ENCODE measurements at regions not wholly inside any gene's neighbourhood (a gene's known extent, or its start where the extent isn't known, plus 50 kb on each side); places are given as distances from the start of the nearest gene placed in this dataset.
"Not testable (repeated sequence)": the region's sequence is repeated elsewhere in the genome, so short reads cannot be mapped to it uniquely, and the experiment has no call there.

DNA sequence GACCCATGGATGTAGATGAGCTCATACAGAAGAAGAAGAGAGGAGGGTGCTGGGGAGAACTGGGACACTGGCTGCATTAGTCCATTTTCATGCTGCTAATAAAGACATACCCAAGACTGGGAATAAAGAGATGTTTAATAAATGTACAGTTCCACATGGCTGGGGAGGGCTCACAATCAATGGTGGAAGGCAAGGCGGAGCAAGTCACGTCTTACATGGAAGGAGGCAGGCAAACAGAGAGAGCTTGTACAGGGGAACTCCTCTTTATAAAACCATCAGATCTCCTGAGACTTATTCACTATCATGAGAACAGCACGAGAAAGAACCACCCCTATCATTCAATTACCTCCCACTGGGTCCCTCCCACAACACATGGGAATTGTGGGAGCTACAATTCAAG, 625.5 kb downstream of the MATN1 start:
- peaks cover 0 to 13% of the 10 kb centered on the region in 2 donors for H3K4me1 ChIP-seq (ENCODE audit: control insufficient read depth in 1 of 2, insufficient read depth in 2 of 2, low read length in 2 of 2)
- H3K27ac ChIP-seq (ENCODE audit: low read length); H3K4me3 ChIP-seq (ENCODE audit: low read depth in 1 of 2, low read length in 2 of 2); H3K9me3 ChIP-seq (ENCODE audit: control insufficient read depth in 1 of 2, low read length in 2 of 2); H3K36me3 ChIP-seq (ENCODE audit: control insufficient read depth in 1 of 2, insufficient read depth in 2 of 2, low read length in 2 of 2); H3K27me3 ChIP-seq (ENCODE audit: low read depth, low read length): not testable (repeated sequence)

DNA sequence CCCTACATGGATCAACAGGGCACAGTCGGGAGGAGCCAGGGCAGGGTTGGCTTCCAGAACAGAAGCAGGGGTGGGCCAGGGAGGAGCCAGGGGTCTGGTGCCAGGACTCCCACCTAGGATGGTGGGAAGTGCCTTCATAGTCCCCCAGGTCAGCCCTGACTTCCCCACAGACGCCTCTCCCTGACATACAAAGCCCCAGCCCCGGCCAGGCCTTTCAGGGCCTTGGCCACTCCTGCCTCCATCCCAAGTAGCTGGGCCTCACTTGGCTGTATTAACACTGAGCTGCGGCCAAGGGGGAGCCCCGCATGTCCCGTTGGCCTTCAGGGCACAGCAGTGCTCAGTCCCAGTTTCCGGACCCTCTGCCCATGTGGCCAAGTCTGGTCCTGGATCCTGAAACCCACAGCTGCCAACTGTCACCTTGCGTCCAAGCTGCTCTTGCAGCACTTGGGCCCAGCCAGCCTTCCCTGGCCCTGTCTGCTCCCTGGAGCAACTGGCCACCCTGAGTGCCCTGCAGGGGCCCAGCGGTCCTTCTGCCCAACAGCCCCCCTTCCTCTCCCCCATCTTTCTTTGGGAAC, 627.8 kb downstream of the MATN1 start:
- no peaks in the 10 kb centered on the region for H3K27me3 ChIP-seq (ENCODE audit: low read depth, low read length)
- H3K9me3 ChIP-seq (ENCODE audit: control insufficient read depth in 1 of 2, low read length in 2 of 2), result peaks cover 5 to 23% of the 10 kb centered on the region in 2 donors
- H3K36me3 ChIP-seq (ENCODE audit: control insufficient read depth in 1 of 2, insufficient read depth in 2 of 2, low read length in 2 of 2), result no peaks in the 10 kb centered on the region
- peaks cover 0 to 11% of the 10 kb centered on the region in 2 donors for H3K4me1 ChIP-seq (ENCODE audit: control insufficient read depth in 1 of 2, insufficient read depth in 2 of 2, low read length in 2 of 2)
- no peak overlapping the region for H3K4me3 ChIP-seq (ENCODE audit: low read depth in 1 of 2, low read length in 2 of 2)
- H3K27ac ChIP-seq (ENCODE audit: low read length), result no peak overlapping the region

DNA sequence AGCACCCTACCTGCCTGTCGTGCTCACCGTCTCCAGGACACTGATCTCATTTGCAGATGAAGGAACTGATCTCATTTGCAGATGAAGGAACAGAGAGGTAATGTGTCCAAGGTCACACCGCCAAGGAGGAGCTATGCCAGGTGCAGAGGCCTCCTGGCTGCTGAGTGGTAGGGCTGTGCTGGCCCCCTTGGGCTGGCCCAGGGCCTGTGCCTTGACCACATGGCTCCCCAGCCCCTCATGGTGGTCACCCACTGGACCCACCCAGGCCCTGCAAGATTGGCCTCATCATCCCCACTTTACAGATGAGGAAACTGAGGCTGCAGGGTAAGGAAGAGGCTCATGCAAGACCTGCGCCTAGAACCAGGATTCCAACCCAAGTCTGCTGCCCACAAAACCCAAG, 628.3 kb downstream of the MATN1 start:
- Histone ChIP-seq H3K4me3 (ENCODE audit: low read depth in 1 of 2, low read length in 2 of 2) (no peak overlapping the region), H3K27ac (ENCODE audit: low read length) (no peak overlapping the region), H3K9me3 (ENCODE audit: control insufficient read depth in 1 of 2, low read length in 2 of 2) (peaks cover 5 to 23% of the 10 kb centered on the region in 2 donors), H3K36me3 (ENCODE audit: control insufficient read depth in 1 of 2, insufficient read depth in 2 of 2, low read length in 2 of 2) (no peaks in the 10 kb centered on the region), H3K4me1 (ENCODE audit: control insufficient read depth in 1 of 2, insufficient read depth in 2 of 2, low read length in 2 of 2) (peaks cover 0 to 7% of the 10 kb centered on the region in 2 donors), H3K27me3 (ENCODE audit: low read depth, low read length) (no peaks in the 10 kb centered on the region)

DNA sequence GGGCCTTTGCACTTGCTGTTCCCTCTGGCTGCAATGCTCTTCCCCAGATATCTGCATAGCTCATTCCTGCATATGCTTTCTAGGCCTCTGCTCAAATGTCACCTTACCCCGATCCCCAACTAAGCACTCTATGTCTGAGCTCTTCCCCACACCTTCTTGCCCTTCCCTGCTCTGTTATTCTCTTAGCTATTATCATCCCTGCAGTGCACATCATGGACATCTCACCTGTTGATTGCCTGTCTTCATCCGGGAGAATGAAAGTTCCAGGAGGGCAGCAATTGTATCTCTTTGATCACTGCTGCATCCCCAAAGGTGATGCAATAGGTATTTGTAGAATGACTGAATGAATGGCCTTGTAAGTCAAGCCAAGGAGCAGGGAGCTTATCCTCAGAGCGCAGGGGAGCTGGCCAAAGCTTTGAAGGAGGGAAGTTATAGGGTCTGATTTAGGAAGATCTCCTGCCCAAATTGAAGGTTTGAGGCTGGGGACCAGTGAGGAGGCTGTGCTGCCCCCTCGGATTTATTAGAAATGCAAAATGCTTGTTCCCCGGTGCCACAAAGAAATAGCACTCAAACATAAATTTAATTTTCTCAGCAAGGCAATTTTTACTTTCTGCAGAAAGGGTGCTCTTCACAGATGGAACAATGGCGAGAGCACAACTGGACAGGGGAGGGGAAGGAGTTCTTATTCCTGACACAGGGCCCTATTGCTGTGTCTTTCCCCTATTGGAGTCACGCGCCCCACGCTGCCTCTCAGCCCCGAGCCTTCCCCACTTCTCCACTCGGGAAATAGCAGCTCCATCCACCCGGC, 631.1 kb downstream of the MATN1 start:
- Histone ChIP-seq H3K36me3 (ENCODE audit: control insufficient read depth in 1 of 2, insufficient read depth in 2 of 2, low read length in 2 of 2) (no peaks in the 10 kb centered on the region), H3K27ac (ENCODE audit: low read length) (no peak overlapping the region), H3K27me3 (ENCODE audit: low read depth, low read length) (peaks cover 6% of the 10 kb centered on the region), H3K4me3 (ENCODE audit: low read depth in 1 of 2, low read length in 2 of 2) (peak overlapping the region in 1 of 2 donors; percentile 22), H3K4me1 (ENCODE audit: control insufficient read depth in 1 of 2, insufficient read depth in 2 of 2, low read length in 2 of 2) (no peaks in the 10 kb centered on the region), H3K9me3 (ENCODE audit: control insufficient read depth in 1 of 2, low read length in 2 of 2) (peaks cover 5 to 23% of the 10 kb centered on the region in 2 donors)

DNA sequence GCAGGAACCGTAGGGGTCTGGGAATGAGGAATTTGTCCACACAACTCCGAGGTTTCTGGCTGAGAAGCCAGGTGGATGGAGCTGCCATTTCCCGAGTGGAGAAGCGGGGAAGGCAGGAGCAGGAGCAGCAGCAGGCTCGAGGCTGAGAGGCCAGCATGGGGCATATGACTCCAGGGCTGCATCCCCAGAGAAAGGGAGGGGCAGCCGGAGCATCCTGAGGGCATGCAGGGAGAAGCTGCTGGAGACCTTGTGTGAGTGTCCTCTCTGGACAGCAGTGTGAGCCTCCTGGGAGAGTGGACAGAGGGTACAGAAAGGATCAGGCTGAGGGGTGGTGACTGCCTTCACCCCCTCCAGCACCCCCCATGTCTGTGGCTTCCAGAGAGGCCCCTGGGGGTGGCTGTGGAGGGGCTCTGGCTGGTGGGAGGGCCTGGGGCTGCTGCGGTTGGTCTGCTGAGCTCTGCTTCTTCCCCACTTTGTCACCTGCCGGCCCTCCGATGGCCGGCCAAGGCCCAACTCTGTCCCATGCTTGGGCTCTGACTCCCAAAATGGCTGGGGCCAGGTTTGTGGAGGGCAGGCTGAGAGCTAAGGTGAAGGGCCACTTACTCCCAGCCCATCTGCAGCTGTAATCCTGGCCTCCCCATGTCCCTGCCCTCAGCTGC, 633.1 kb downstream of the MATN1 start:
- Histone ChIP-seq H3K9me3 (ENCODE audit: control insufficient read depth in 1 of 2, low read length in 2 of 2) (peaks cover 5 to 23% of the 10 kb centered on the region in 2 donors), H3K4me1 (ENCODE audit: control insufficient read depth in 1 of 2, insufficient read depth in 2 of 2, low read length in 2 of 2) (peaks cover 0 to 9% of the 10 kb centered on the region in 2 donors), H3K4me3 (ENCODE audit: low read depth in 1 of 2, low read length in 2 of 2) (no peak overlapping the region), H3K27ac (ENCODE audit: low read length) (no peak overlapping the region), H3K27me3 (ENCODE audit: low read depth, low read length) (peaks cover 6% of the 10 kb centered on the region), H3K36me3 (ENCODE audit: control insufficient read depth in 1 of 2, insufficient read depth in 2 of 2, low read length in 2 of 2) (no peaks in the 10 kb centered on the region)

DNA sequence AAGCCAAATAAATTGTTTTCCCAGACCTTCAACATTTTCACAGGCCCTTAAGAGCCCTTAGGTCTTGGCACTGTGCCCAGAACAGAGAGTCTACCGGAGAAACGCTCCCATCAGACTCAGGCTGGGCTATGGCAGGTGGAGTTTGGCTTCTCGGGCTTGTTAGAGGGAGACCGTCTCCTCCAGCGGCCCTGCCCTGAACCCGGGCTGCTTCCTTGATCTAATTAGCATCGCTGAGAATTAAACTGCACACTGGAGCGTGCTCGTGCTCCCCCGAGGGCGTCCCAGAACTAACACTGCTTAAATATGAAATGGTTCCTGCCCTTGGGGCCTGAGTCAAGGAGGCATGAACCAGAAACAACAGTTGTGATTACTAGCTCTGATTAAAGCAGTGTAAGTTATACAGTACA, 634.4 kb downstream of the MATN1 start:
- Histone ChIP-seq H3K27me3 (ENCODE audit: low read depth, low read length) (peaks cover 6% of the 10 kb centered on the region), H3K36me3 (ENCODE audit: control insufficient read depth in 1 of 2, insufficient read depth in 2 of 2, low read length in 2 of 2) (no peaks in the 10 kb centered on the region), H3K27ac (ENCODE audit: low read length) (no peak overlapping the region), H3K9me3 (ENCODE audit: control insufficient read depth in 1 of 2, low read length in 2 of 2) (peaks cover 5 to 23% of the 10 kb centered on the region in 2 donors), H3K4me3 (ENCODE audit: low read depth in 1 of 2, low read length in 2 of 2) (no peak overlapping the region), H3K4me1 (ENCODE audit: control insufficient read depth in 1 of 2, insufficient read depth in 2 of 2, low read length in 2 of 2) (peaks cover 11 to 22% of the 10 kb centered on the region in 2 donors)

DNA sequence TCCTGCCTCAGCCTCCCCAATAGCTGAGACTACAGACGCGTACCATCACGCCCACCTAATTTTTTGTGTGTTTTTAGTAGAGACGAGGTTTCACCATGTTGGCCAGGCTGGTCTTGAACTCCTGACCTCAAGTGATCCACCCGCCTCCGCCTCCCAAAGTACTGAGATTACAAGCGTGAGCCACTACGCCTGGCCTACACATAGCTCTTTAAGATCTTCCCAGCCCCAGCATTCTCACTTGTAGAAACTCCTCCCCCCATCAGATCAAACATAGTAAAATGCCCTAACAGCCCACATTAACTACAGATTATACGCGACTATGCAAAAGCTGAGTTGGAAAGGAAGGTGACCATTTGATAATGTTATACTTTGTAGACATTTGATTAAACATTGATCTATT, 634.8 kb downstream of the MATN1 start:
- no peak overlapping the region for H3K27ac ChIP-seq (ENCODE audit: low read length)

DNA sequence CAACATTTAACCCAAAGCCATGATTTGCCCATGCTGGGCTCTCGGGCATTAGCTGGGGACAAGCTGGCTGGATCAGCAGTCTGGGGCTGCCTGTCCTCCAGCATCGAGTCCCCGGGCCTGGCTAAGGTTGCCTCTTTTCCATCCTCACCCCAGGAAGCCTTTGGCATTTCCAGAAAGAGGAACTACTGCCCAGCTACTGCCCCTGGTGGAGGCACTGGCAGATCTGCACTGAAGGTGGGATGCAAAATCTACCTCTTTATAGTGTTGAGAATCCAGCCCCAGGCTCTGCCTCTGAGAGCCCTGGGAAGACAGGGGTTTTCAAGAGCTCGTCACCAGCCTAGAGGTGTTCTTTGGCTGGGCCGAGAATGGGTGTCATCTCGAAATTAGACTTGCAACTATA, 635.9 kb downstream of the MATN1 start:
- H3K27me3 ChIP-seq (ENCODE audit: low read depth, low read length), result peaks cover 6% of the 10 kb centered on the region
- H3K4me3 ChIP-seq (ENCODE audit: low read depth in 1 of 2, low read length in 2 of 2), result no peak overlapping the region
- H3K9me3 ChIP-seq (ENCODE audit: control insufficient read depth in 1 of 2, low read length in 2 of 2), result peaks cover 5 to 13% of the 10 kb centered on the region in 2 donors
- peaks cover 19 to 34% of the 10 kb centered on the region in 2 donors for H3K4me1 ChIP-seq (ENCODE audit: control insufficient read depth in 1 of 2, insufficient read depth in 2 of 2, low read length in 2 of 2)
- H3K36me3 ChIP-seq (ENCODE audit: control insufficient read depth in 1 of 2, insufficient read depth in 2 of 2, low read length in 2 of 2), result no peaks in the 10 kb centered on the region
- H3K27ac ChIP-seq (ENCODE audit: low read length), result no peak overlapping the region

More for the DNA sequence above, 634.8 kb downstream of the MATN1 start:
- no peak overlapping the region for H3K4me3 ChIP-seq (ENCODE audit: low read depth in 1 of 2, low read length in 2 of 2)
- peaks cover 6% of the 10 kb centered on the region for H3K27me3 ChIP-seq (ENCODE audit: low read depth, low read length)
- H3K4me1 ChIP-seq (ENCODE audit: control insufficient read depth in 1 of 2, insufficient read depth in 2 of 2, low read length in 2 of 2), result peaks cover 15 to 26% of the 10 kb centered on the region in 2 donors
- no peaks in the 10 kb centered on the region for H3K36me3 ChIP-seq (ENCODE audit: control insufficient read depth in 1 of 2, insufficient read depth in 2 of 2, low read length in 2 of 2)
- peaks cover 5 to 23% of the 10 kb centered on the region in 2 donors for H3K9me3 ChIP-seq (ENCODE audit: control insufficient read depth in 1 of 2, low read length in 2 of 2)

DNA sequence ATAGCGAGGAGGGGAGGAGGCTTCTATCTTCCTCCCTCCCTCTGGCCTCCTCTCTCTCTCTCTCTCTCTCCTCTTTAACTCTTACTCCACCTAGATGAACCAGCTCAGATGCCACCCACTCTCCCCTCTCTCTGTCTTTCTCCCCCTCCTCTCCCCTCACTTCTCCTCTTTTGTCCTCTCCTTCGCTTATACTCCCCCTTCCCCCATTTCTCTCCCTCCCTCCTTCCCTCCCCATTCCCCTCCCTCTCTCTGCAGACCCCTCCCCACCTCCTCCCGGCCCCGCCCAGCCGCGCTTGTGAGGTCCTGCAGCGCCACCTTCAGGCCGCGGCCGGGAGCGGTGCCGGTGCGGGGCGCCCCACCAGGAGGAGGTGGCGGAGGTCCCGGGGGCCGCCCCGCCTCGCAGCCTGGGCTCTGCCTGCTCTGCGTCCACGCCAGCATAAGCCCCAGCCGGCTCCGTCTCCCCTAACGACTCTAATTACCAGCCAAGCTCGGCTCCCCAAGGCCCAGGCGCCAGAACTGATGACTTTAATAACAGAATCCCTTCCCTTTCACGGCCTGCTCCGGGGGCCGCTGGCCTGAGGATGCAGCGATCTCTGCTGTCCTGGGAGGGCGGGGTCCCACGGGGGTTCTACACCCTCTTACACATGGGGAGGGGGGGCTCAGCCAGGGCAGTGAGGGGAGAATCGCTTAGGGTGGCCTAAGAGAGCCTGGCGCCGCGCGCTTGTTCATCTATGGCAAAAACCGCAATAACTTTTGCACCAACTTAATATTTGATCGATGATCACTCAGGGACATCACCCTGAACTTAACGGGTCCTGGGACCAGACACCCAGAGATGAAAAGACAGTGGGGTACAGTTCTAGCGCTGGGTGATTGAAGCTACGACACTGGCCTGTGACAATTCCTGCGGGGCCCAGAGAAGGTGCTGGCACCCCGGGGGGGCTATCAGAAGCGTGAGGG, 637.3 kb downstream of the MATN1 start:
- Histone ChIP-seq H3K4me1 (ENCODE audit: control insufficient read depth in 1 of 2, insufficient read depth in 2 of 2, low read length in 2 of 2) (peaks cover 19 to 34% of the 10 kb centered on the region in 2 donors), H3K4me3 (ENCODE audit: low read depth in 1 of 2, low read length in 2 of 2) (peak overlapping the region in 1 of 2 donors; percentile 39), H3K36me3 (ENCODE audit: control insufficient read depth in 1 of 2, insufficient read depth in 2 of 2, low read length in 2 of 2) (no peaks in the 10 kb centered on the region), H3K27me3 (ENCODE audit: low read depth, low read length) (peaks cover 6% of the 10 kb centered on the region), H3K27ac (ENCODE audit: low read length) (no peak overlapping the region), H3K9me3 (ENCODE audit: control insufficient read depth in 1 of 2, low read length in 2 of 2) (no peaks in the 10 kb centered on the region)

DNA sequence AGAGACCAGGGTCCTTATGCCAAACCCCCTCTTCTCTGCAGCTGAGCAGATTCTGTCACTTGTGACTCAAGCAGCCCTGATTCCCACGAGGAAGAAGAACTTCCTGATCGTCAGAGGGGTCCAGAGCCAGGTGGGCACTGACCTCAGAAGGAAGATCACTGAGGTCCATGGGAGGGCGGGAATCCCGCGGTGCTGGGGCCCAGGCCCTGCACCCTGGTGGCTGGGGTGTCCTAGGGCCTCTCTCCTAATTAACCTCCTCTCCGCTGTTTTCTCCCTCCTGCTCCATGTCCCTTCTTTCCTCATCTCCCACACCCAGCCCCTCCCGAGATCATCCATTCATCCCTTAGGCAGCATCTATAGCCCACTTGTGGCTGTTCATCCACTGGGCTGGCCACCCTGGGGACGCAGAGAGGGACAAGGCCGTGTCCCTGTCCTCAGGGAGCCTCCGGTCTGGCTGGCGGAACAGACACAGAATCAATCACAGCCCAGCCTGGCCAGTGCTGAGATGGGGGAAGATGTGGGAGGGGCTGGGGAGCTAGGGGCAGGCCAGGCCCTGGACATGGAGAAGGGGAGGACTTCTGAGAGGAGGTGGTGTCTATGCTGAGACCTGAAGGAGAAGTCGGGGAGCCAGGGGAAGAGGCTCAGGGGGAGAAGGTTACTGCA, 638.3 kb downstream of the MATN1 start:
- peaks cover 6% of the 10 kb centered on the region for H3K27me3 ChIP-seq (ENCODE audit: low read depth, low read length)
- H3K4me3 ChIP-seq (ENCODE audit: low read depth in 1 of 2, low read length in 2 of 2), result no peak overlapping the region
- peaks cover 19 to 34% of the 10 kb centered on the region in 2 donors for H3K4me1 ChIP-seq (ENCODE audit: control insufficient read depth in 1 of 2, insufficient read depth in 2 of 2, low read length in 2 of 2)
- no peaks in the 10 kb centered on the region for H3K36me3 ChIP-seq (ENCODE audit: control insufficient read depth in 1 of 2, insufficient read depth in 2 of 2, low read length in 2 of 2)
- H3K9me3 ChIP-seq (ENCODE audit: control insufficient read depth in 1 of 2, low read length in 2 of 2), result no peaks in the 10 kb centered on the region
- H3K27ac ChIP-seq (ENCODE audit: low read length), result no peak overlapping the region
